ENCODE measurements at regions not wholly inside any gene's neighbourhood (a gene's known extent, or its start where the extent isn't known, plus 50 kb on each side); places are given as distances from the start of the nearest gene placed in this dataset.

GRCh38 chr9:14560194-14560593, 133.0 kb downstream of the ZDHHC21 start:
- no peak for DNase-seq

DNA sequence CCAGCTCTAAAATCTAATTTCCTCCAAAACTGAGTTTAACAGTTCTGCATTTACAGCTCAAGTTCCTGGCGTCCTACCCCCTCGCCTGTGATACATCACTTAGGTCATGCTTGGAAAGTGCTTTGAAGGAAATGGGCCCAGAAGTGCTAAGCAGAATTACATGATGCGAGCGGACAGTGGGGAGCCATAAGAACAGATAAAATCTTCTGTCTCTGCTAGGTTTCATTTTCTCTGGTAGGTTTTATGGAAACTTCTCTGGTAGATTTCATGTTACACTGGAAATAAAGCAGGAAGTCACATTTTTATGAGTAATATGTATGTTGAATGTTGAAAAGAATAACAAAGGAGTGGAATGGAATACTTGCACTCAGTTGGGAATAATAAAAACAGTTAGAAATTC, 138.3 kb downstream of the ZDHHC21 start:
- DNase-seq, result no peak

- no peak for DNase-seq
Observed at GRCh38 chr9:14547245-14548060, 145.8 kb downstream of the ZDHHC21 start.

- DNase-seq, result no peak
Observed at GRCh38 chr9:14546693-14547092, 146.5 kb downstream of the ZDHHC21 start.

DNA sequence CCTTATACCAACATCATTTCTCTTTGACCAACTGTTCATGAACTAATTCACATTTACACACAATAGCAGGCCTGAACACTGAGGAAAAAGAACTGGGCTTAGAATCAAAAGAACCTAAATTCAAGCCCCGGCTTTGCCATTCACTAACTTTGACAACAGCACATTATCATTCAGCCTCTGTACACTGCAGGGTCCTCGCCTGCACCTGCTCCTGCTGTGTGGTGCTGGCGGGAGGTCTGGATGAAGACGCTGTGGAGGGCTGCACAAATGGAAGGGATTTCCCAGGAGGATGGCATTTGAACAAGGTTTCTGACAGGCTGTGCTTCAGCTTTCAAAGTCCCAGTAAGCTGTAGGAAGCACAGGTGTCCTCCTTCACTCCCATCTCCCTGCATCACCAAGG, 151.2 kb downstream of the ZDHHC21 start:
- no peak for DNase-seq

DNA sequence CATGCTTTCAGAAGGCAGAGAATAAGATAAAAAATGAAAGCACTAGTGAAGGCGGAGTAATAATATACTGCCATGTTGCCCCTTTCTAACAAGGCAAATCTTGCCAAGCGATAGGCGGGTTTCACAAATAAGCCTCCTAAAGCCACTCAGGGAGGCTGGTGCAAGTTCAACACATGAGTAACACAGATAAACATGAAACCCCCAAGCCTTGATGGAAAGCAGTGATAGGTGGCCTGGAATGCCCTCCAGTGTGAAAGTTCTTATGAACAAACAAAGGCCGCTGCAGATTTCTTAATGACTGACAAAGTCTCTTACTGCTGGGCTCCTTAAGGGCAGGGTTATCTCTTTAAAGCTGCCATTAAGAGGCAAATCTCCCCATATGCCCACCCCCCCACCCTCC, 154.7 kb downstream of the ZDHHC21 start:
- DNase-seq, result no peak

- no peak for DNase-seq
Observed at GRCh38 chr9:14535161-14535955, 157.9 kb downstream of the ZDHHC21 start.

GRCh38 chr9:14533867-14534640, 159.2 kb downstream of the ZDHHC21 start:
- no peak for DNase-seq

DNA sequence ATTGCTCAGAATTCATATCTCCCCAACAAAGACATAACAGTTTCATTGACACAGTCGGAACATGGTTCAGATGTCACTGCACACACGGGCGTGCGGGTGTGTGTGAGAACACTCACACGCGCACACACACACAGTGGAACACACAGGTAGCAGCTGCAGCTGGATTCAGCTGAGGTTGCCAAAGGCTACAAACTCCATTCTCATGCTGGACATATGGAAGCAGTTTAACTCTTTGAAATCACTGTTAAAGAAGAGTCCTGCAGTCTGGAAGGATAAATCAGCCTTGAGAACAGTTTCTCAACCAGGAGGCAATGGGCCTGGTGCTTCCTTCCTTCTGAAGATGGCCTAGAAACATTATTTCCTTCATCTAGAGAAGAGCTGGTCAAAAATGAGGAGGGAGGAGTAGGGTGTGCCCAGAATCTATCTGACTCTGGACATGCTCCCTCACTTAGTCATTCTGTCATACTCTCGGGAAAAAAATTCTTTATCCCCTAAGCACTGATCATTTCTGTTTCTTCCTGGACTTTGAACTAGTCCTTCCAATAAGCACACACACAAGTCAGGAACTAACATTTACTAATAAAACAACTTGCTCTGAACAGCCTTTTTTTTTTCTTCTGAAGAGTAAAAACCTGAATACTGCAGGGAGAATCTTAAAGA, 160.6 kb downstream of the ZDHHC21 start:
- no peak for DNase-seq

GRCh38 chr9:14531341-14532269, 161.6 kb downstream of the ZDHHC21 start:
- DNase-seq, result no peak

GRCh38 chr9:14530841-14531240, 162.4 kb downstream of the ZDHHC21 start:
- DNase-seq, result no peak

DNA sequence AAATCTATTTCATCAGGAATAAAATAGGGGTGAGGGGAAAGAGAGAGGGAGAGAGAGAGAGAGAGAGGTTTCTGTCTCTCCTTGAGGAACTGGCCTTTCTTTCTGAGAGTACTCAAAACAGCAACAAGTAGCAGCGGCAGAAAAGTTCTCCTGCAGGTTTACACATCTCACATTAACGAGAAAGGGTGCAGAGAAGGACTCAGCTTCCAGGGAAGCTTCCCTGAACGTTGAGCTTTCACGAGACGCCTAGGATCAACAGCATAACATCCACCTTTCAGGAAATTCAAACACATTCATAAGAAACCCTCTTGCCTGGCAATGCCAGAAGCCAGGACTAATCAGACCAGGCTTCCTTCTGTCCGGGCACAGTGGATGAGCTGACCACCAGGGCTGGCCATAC, 162.9 kb downstream of the ZDHHC21 start:
- no peak for DNase-seq

DNA sequence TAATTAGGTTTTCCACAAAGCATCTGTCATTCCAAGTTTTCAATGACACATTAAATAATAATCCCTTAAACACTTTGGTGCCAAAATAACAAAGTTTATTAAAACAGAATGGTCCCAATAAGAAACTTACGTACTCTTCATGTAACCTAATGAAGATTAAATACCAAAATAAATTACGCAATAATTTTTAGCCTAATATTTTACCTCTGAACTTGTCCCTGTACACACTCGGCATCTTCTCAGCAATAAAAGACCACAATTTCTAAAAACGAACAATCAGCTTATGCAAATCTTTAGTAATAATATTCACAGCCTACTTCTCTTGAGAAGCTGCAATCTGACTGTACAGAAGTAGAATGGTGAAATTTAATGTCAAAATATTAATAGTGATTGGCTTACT, 163.6 kb downstream of the ZDHHC21 start:
- DNase-seq, result no peak

GRCh38 chr9:14529054-14529453, 164.2 kb downstream of the ZDHHC21 start:
- DNase-seq, result no peak

- DNase-seq, result no peak
Observed at GRCh38 chr9:14526504-14526903, 166.7 kb downstream of the ZDHHC21 start.

DNA sequence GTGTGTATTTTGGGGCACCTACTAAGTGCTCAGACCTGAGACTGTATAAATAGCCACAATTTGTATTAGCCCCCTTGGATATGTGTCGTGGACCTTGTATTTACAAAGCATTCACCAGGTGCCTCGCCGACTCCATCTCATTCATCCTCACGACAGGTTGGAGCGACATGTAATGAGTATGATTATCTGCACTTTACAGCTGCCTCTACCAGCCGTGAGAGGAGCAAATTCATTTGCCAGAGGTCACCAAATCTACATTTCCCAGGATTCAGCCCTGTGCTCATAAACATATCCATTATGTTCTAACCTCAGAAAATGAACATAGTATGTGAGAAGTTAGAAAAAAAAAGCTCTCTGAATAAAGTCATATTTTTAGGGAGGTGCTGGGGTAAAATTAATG, 167.4 kb downstream of the ZDHHC21 start:
- DNase-seq, result no peak

GRCh38 chr9:14524873-14525515, 168.2 kb downstream of the ZDHHC21 start:
- DNase-seq, result no peak

DNA sequence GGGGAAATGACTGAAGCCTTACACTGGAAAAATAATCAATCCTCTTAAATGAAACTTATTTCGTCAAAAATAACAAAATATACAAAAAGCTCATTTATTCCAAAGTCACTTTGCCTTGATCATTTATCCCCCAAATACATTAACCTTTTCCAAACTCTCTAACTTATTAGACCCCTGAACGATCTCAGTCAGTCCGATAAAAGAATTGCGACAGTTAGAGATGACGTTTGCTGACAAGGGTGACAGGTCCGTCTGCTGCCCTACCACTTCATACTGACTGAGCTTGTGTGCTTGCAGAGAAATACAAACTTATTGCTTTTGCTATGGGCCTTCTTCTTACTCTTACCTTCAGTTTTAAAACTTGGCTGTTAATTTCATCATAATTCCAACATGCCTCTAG, 169.7 kb downstream of the ZDHHC21 start:
- no peak for DNase-seq

DNA sequence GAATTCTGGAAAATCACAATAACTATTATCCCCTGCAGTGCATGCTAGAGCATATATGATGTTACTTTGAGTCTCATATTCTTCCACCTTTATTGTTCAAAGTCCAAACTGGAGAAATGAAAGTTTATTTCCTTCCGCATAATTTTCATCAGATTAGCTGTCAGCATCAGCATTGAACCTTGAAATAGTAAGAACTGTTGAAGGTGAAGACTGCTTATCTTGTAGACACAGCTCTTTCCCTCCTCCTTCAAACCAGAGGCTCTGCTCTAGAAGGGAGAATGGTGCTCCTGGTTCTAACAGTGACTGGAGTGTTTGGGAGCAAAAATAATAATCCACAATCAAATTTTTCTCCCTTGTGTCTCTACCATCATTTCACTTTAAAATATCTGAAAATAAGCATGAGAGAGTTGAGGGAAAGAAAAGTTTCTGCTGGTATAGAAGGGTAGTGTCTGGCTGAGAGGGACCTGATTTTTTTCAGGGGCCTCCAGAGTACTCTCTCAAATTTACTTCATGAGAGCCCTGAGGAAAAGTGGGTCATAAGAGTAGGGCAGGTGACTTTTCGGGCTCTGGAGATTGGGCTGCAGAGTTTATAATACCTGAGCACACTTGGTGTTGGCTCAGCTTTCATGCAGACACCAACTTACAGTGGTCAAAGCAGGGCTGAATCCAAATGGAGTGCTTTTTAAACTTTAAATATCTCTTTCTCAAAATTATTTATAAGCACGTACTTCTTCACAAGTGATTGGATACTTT, 170.4 kb downstream of the ZDHHC21 start:
- no peak for DNase-seq

DNA sequence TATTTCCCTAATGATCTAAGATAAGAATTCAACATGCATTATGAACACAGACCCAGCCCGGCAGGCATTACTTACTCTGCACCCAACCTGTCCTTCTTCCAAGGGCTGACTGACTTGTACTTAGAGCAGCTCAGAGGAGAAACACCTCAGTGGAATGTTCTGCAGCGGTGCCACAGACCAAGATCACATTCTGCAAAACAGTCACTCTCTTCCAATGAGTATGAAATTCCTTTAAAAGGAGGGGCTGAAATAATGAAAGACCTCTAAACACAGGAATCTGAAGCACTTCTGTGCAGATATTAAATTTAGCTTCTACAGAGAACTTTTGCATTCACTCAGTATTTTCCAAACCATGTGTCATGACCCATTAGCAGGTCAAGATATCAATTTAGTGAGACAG, 172.9 kb downstream of the ZDHHC21 start:
- no peak for DNase-seq
